Endothelial cell of umbilical vein (primary cell): ENCODE measurements at regions not wholly inside any gene's neighbourhood (a gene's known extent, or its start where the extent isn't known, plus 50 kb on each side); places are given as distances from the start of the nearest gene placed in this dataset.

Source experiments
- BruUV-seq: library from RNA; stranded (reverse); fragments of 400-500 nt; replicated peaks from 2 replicates; lab custom pipeline; 2021; lab: Mats Ljungman, UMichigan
- CTCF ChIA-PET: fragments of 300-600, 350-600 bp; sonication (Branson Sonifier 250); formaldehyde crosslinking; loops from one replicate; lab custom pipeline; 2021; ENCODE audit warnings: antibody characterized with exemption, inconsistent platforms; lab: Charles Lee
- POLR2A ChIA-PET: fragments of 300-600, 350-600 bp; sonication (Branson Sonifier 250); formaldehyde crosslinking; loops from one replicate; lab custom pipeline; 2021; ENCODE audit warnings: antibody characterized with exemption, inconsistent platforms; lab: Charles Lee
- DNase-seq: peaks from one replicate; pipeline ENCODE4 v3.0.0-alpha.2; 2011; ENCODE audit warnings: low read depth, low spot score
- FAIRE-seq: peaks from 2 replicates; lab custom pipeline; 2011; peaks lifted over from hg19 to GRCh38; lab: Jason Lieb, UNC
- H2AFZ ChIP-seq: 2 replicates; pipeline ENCODE4 v1.6.0; 2012; ENCODE audit warnings: low read depth, low read length, control low read depth, inconsistent platforms
- H3K27ac ChIP-seq: 2 replicates; pipeline ENCODE4 v1.5.1; 2011; ENCODE audit warnings: low read depth, mild to moderate bottlenecking, control low read depth, low read length, moderate library complexity; ENCODE audit not compliant: insufficient read depth
- H3K27me3 ChIP-seq, 2 experiments: 2 replicates each; pipeline versions ENCODE4 v1.6.0 to v1.6.1; 2011; ENCODE audit warnings: low read length in 2 of 2, mixed read lengths in 1 of 2; ENCODE audit not compliant: control insufficient read depth in 2 of 2, insufficient read depth in 2 of 2
- H3K36me3 ChIP-seq, 2 experiments: 2 replicates in 1 of 2; 3 replicates in 1 of 2; pipeline ENCODE4 v1.5.1; 2011; ENCODE audit warnings: low read length in 2 of 2, mild to moderate bottlenecking in 1 of 2, moderate library complexity in 1 of 2; ENCODE audit not compliant: control insufficient read depth in 2 of 2, insufficient read depth in 2 of 2; ENCODE audit errors: extremely low read depth in 1 of 2
- H3K4me1 ChIP-seq: 3 replicates; pipeline ENCODE4 v1.5.1; 2011; ENCODE audit warnings: mild to moderate bottlenecking, low read length; ENCODE audit not compliant: control insufficient read depth, insufficient read depth; ENCODE audit errors: extremely low read depth
- H3K4me2 ChIP-seq: 2 replicates; pipeline ENCODE4 v1.6.1; 2011; ENCODE audit warnings: low read length, control low read depth, mixed read lengths; ENCODE audit not compliant: insufficient read depth
- H3K4me3 ChIP-seq, 3 experiments: fragments of 200-600 bp in 1 of 3; sonication (generic), shearing (Covaris generic) in 1 of 3; replicated peaks in 1 of 3; 2 replicates each; pipeline ENCODE4 v1.5.1; 2011 to 2016; ENCODE audit warnings: control low read depth in 3 of 3, low read length in 3 of 3, mild to moderate bottlenecking in 2 of 3, inconsistent platforms in 1 of 3, low read depth in 1 of 3, moderate library complexity in 1 of 3; ENCODE audit not compliant: insufficient read depth in 1 of 3
- H3K79me2 ChIP-seq: 2 replicates; pipeline ENCODE4 v1.6.0; 2012; ENCODE audit warnings: low read length, inconsistent platforms; ENCODE audit not compliant: control insufficient read depth, insufficient read depth
- H3K9ac ChIP-seq: replicated peaks from 2 replicates; pipeline ENCODE3; 2011; ENCODE audit warnings: low read length, control low read depth; ENCODE audit not compliant: insufficient read depth; ENCODE audit errors: extremely low read depth
- H3K9me1 ChIP-seq: replicated peaks from 3 replicates; pipeline ENCODE4 v1.6.0; 2011; ENCODE audit warnings: mild to moderate bottlenecking, low read length; ENCODE audit not compliant: control insufficient read depth, insufficient read depth; ENCODE audit errors: extremely low read depth
- H3K9me3 ChIP-seq: replicated peaks from 2 replicates; pipeline ENCODE4 v1.5.1; 2012; ENCODE audit warnings: low read length, inconsistent platforms; ENCODE audit not compliant: control insufficient read depth, insufficient read depth
- H4K20me1 ChIP-seq: replicated peaks from 2 replicates; pipeline ENCODE3; 2011; ENCODE audit warnings: mild to moderate bottlenecking, low read length; ENCODE audit not compliant: control insufficient read depth, insufficient read depth; ENCODE audit errors: extremely low read depth
- CTCF ChIP-seq, 2 donors: IDR thresholded peaks; 1 replicate in 1 of 2; 2 replicates in 1 of 2; pipeline ENCODE4 v1.5.1; 2011; ENCODE audit warnings: low read length in 2 of 2, mild to moderate bottlenecking in 2 of 2, moderate library complexity in 2 of 2, control low read depth in 1 of 2, inconsistent platforms in 1 of 2, low read depth in 1 of 2; ENCODE audit not compliant: insufficient read depth in 1 of 2; ENCODE audit errors: extremely low read depth in 1 of 2
- FOS ChIP-seq: IDR thresholded peaks from 2 replicates; pipeline ENCODE4 v1.6.1; 2011; ENCODE audit warnings: mild to moderate bottlenecking, low read length, moderate library complexity, borderline replicate concordance; ENCODE audit not compliant: insufficient read depth
- GATA2 ChIP-seq: IDR thresholded peaks from 2 replicates; pipeline ENCODE4 v1.7.0; 2011; ENCODE audit warnings: low read depth, mild to moderate bottlenecking, moderate library complexity, mixed read lengths, low read length; ENCODE audit not compliant: insufficient read length, insufficient read depth
- JUN ChIP-seq: IDR thresholded peaks from 2 replicates; pipeline ENCODE4 v1.6.1; 2011; ENCODE audit warnings: borderline replicate concordance, low read depth; ENCODE audit not compliant: insufficient read length, insufficient read depth
- MAX ChIP-seq: IDR thresholded peaks from 2 replicates; pipeline ENCODE4 v1.6.1; 2011; ENCODE audit not compliant: insufficient read depth, insufficient read length
- MYC ChIP-seq: IDR thresholded peaks from one replicate; pipeline ENCODE4 v1.6.1; 2011; ENCODE audit warnings: mild to moderate bottlenecking, low read depth, low read length
- POLR2A ChIP-seq: IDR thresholded peaks from 2 replicates; pipeline ENCODE4 v1.6.1; 2012; ENCODE audit warnings: low read depth, mild to moderate bottlenecking, control low read depth, low read length
- POLR2AphosphoS5 ChIP-seq: IDR thresholded peaks from 2 replicates; pipeline ENCODE4 v1.6.1; 2012; ENCODE audit warnings: low read depth, mild to moderate bottlenecking, control low read depth, low read length, moderate library complexity; ENCODE audit not compliant: insufficient read depth
- dilution Hi-C: fragments of 300-500 bp; cut with MboI; formaldehyde crosslinking; loops from one replicate; pipeline ENCODE4 v1.15.0; 2019; ENCODE audit warnings: low sequenced_read_pairs; ENCODE audit not compliant: extremely low pct_ligation_motif_present
- intact Hi-C: fragments of 100-400 bp; cut with micrococcal nuclease; formaldehyde crosslinking; loops from one replicate; pipeline ENCODE4 v1.10.0; 2022

GRCh38 chr6:14270925-14271788, 153.6 kb downstream of the CD83 start:
- H3K9me1 ChIP-seq: no peaks in the 10 kb centered on the region
- H3K9ac ChIP-seq: no peak overlapping the region
- no peaks in the 10 kb centered on the region for H3K4me1 ChIP-seq
- H3K4me2 ChIP-seq: no peak overlapping the region
- POLR2A ChIA-PET: no interaction called here
- dilution Hi-C loops: no loop called here
- peaks cover 8% of the 10 kb centered on the region for H3K9me3 ChIP-seq
- H3K36me3 ChIP-seq: no peaks in the 10 kb centered on the region
- no peak overlapping the region for H3K27ac ChIP-seq
- no TSS peak for BruUV-seq
- H2AFZ ChIP-seq: no peak overlapping the region
- CTCF ChIA-PET: interaction anchor here (1.0 kb wide), 1 partner anchor 8 kb away, joined by 3 read pairs; no protein-coding TSS in a partner anchor
- H3K79me2 ChIP-seq: no peaks in the 10 kb centered on the region
- no peak overlapping the region for H3K4me3 ChIP-seq
- H3K27me3 ChIP-seq: no peaks in the 10 kb centered on the region
- no peak for TF ChIP-seq MYC
- TF ChIP-seq FOS: no peak
- no peak for TF ChIP-seq POLR2A
- TF ChIP-seq JUN: no peak
- TF ChIP-seq MAX: no peak
- intact Hi-C loops: no loop called here
- DNase-seq (no peak), FAIRE-seq (no peak)
- H4K20me1 ChIP-seq: no peaks in the 10 kb centered on the region

- BruUV-seq: no TSS peak
- ChIA-PET POLR2A (no interaction called here), CTCF (no interaction called here)
- peaks cover 8% of the 10 kb centered on the region for H3K9me3 ChIP-seq
- H3K4me1 ChIP-seq: no peaks in the 10 kb centered on the region
- H3K36me3 ChIP-seq: no peaks in the 10 kb centered on the region
- no peaks in the 10 kb centered on the region for H4K20me1 ChIP-seq
- H3K9ac ChIP-seq: no peak overlapping the region
- no peaks in the 10 kb centered on the region for H3K79me2 ChIP-seq
- no peak overlapping the region for H2AFZ ChIP-seq
- FAIRE-seq (no peak), DNase-seq (no peak)
- intact Hi-C loops: no loop called here
- TF ChIP-seq POLR2AphosphoS5 (no peak), CTCF (IDR thresholded peaks at IDR 0.05; ENCODE audit: extremely low read depth in 1 of 2, insufficient read depth in 1 of 2, low read depth in 1 of 2, low read length in 2 of 2) (no peak), GATA2 (no peak), POLR2A (no peak), JUN (no peak), MAX (no peak), FOS (no peak), MYC (no peak)
- H3K27me3 ChIP-seq: no peaks in the 10 kb centered on the region
- no peak overlapping the region for H3K4me3 ChIP-seq
- H3K9me1 ChIP-seq: no peaks in the 10 kb centered on the region
- no peak overlapping the region for H3K4me2 ChIP-seq
- no peak overlapping the region for H3K27ac ChIP-seq
- dilution Hi-C loops: no loop called here
These were observed 154.5 kb downstream of the CD83 start for GRCh38 chr6:14271789-14272736.
